ENCODE measurements at regions not wholly inside any gene's neighbourhood (a gene's known extent, or its start where the extent isn't known, plus 50 kb on each side); places are given as distances from the start of the nearest gene placed in this dataset.

- Histone ChIP-seq H3K27me3 (no peaks in the 10 kb centered on the region), H3K9me3 (no peaks in the 10 kb centered on the region), H3K4me1 (ENCODE audit: control insufficient read depth in 1 of 2, insufficient read depth in 1 of 2, low read depth in 1 of 2, low read length in 1 of 2) (no peaks in the 10 kb centered on the region), H3K27ac (no peak overlapping the region), H3K36me3 (no peaks in the 10 kb centered on the region), H3K4me3 (ENCODE audit: low read depth in 1 of 2, low read length in 1 of 2) (no peak overlapping the region)
- TF ChIP-seq CTCF (IDR thresholded peaks at IDR 0.05): no peak
Observed at GRCh38 chr4:177789610-177790009, 347.4 kb upstream of the AGA start.

- no peak overlapping the region for H3K27ac ChIP-seq
- no peak overlapping the region for H3K4me3 ChIP-seq (ENCODE audit: low read depth in 1 of 2, low read length in 1 of 2)
- H3K4me1 ChIP-seq (ENCODE audit: control insufficient read depth in 1 of 2, insufficient read depth in 1 of 2, low read depth in 1 of 2, low read length in 1 of 2): no peaks in the 10 kb centered on the region
- no peaks in the 10 kb centered on the region for H3K27me3 ChIP-seq
- no peaks in the 10 kb centered on the region for H3K36me3 ChIP-seq
- TF ChIP-seq CTCF (IDR thresholded peaks at IDR 0.05): no peak
- no peaks in the 10 kb centered on the region for H3K9me3 ChIP-seq
Observed at GRCh38 chr4:177791188-177791587, 349.0 kb upstream of the AGA start.

GRCh38 chr4:177796841-177797240 is 354.6 kb upstream of the AGA start:
- H3K9me3 ChIP-seq: no peaks in the 10 kb centered on the region
- H3K36me3 ChIP-seq: no peaks in the 10 kb centered on the region
- H3K4me3 ChIP-seq (ENCODE audit: low read depth in 1 of 2, low read length in 1 of 2): no peak overlapping the region
- H3K27ac ChIP-seq: no peak overlapping the region
- TF ChIP-seq CTCF (IDR thresholded peaks at IDR 0.05): no peak
- no peaks in the 10 kb centered on the region for H3K4me1 ChIP-seq (ENCODE audit: control insufficient read depth in 1 of 2, insufficient read depth in 1 of 2, low read depth in 1 of 2, low read length in 1 of 2)
- H3K27me3 ChIP-seq: no peaks in the 10 kb centered on the region

GRCh38 chr4:177798161-177798560 is 355.9 kb upstream of the AGA start:
- Histone ChIP-seq H3K27ac (no peak overlapping the region), H3K4me1 (ENCODE audit: control insufficient read depth in 1 of 2, insufficient read depth in 1 of 2, low read depth in 1 of 2, low read length in 1 of 2) (no peaks in the 10 kb centered on the region), H3K36me3 (no peaks in the 10 kb centered on the region), H3K4me3 (ENCODE audit: low read depth in 1 of 2, low read length in 1 of 2) (no peak overlapping the region), H3K27me3 (no peaks in the 10 kb centered on the region), H3K9me3 (no peaks in the 10 kb centered on the region)
- no peak for TF ChIP-seq CTCF (IDR thresholded peaks at IDR 0.05)

GRCh38 chr4:177802162-177802561 is 359.9 kb upstream of the AGA start:
- H3K4me1 ChIP-seq (ENCODE audit: control insufficient read depth in 1 of 2, insufficient read depth in 1 of 2, low read depth in 1 of 2, low read length in 1 of 2): no peaks in the 10 kb centered on the region
- H3K9me3 ChIP-seq: no peaks in the 10 kb centered on the region

More at GRCh38 chr4:177802162-177802561, 359.9 kb upstream of the AGA start:
- no peaks in the 10 kb centered on the region for H3K36me3 ChIP-seq
- TF ChIP-seq CTCF (IDR thresholded peaks at IDR 0.05): no peak
- no peak overlapping the region for H3K27ac ChIP-seq
- no peaks in the 10 kb centered on the region for H3K27me3 ChIP-seq
- H3K4me3 ChIP-seq (ENCODE audit: low read depth in 1 of 2, low read length in 1 of 2): no peak overlapping the region
